GM15510 (cell line): ENCODE measurements at regions not wholly inside any gene's neighbourhood (a gene's known extent, or its start where the extent isn't known, plus 50 kb on each side); places are given as distances from the start of the nearest gene placed in this dataset.

Source experiments
- POLR2A ChIP-seq: IDR thresholded peaks from 3 replicates; pipeline ENCODE4 v1.6.1; 2011; ENCODE audit warnings: borderline replicate concordance; ENCODE audit not compliant: insufficient read length; ENCODE audit errors: extremely low read depth

DNA sequence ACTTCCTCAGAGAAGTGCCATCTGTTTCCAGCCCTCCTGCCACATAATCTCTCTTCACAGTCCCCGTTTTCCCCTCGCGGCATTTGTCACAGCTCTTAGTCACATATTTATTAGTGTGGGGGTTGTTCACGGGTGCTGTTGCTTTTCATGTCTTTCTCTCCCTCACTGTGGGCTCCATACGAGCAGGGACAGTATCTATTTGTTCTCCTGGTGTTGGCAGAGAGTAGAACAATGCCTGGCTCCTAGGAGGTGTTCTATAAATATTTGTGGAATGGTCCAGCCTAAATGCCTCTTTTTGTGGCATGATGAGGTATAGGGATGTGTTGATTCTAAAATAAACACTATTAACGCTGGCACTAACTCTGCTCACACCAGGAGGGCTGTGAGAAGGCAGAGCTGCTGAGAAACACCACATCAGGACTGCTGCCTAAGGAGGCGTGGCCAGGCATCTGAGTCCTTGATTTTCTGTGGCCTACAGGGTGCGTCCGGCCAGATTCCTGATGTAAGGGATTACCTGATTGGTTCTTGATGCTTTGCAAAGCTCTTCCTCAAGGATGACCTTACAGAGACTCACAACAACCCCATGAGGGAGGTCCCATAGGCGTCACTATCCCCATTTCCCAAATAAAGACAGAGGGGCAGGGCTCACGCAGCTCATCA lies 219.8 kb upstream of the ARID1B start:
- no peak for TF ChIP-seq POLR2A

DNA sequence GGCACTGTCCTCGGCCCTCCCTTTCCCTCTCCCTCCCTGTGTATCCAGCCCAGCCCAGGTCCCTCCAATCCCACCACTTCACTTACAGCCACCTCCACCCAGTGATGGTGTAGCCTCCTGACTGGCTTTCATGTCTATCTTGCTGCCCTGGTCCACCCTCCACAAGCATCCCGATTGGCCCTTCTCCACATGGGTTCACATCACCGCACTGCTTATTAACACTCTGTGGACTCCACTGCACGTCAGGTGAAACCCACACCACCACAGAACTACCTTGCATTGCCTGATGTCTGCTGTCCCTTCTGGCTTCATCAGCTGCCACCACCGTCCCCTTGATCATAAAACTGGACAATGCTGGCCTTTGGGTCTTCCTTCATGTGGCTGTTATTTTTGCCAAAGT lies 220.4 kb upstream of the ARID1B start:
- no peak for TF ChIP-seq POLR2A

DNA sequence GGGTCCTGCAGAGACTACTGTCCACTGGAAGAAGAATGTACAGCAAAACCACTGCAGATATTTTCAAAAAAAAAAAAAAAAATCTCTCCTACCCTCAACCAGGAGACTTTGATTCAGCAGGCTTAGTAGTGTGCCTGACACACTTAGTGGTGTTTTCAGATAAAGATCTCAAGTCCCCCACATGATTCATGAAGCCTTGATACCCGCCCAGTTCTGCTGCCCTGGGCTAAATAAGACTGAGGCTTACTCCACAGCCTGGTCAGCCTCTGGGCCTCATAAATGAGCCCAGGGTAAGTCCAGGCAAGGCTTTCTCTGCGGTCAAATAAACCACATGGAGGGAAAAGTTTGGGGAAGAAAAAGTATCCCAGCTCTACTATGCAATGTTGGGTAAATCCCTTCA lies 222.1 kb upstream of the ARID1B start:
- TF ChIP-seq POLR2A: no peak

DNA sequence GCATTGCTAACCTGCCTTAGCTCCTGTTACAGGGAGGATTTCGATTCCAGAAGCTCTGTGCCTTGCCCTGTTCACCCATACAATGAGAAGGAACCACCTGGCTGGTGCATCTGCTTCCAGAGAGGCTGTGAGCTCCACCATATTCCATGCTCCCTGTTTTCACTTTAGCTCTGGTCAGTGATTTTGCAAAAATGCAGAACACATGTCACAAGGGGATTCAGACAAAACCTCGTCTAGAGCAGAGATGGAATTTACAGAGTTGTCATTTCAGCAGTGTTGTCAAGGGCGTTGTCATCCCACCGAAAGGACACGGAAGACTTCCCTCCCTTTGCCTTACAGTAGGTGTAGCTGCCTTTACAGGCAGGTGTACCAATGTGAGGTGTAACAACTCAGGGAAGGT lies 223.0 kb upstream of the ARID1B start:
- TF ChIP-seq POLR2A: no peak

DNA sequence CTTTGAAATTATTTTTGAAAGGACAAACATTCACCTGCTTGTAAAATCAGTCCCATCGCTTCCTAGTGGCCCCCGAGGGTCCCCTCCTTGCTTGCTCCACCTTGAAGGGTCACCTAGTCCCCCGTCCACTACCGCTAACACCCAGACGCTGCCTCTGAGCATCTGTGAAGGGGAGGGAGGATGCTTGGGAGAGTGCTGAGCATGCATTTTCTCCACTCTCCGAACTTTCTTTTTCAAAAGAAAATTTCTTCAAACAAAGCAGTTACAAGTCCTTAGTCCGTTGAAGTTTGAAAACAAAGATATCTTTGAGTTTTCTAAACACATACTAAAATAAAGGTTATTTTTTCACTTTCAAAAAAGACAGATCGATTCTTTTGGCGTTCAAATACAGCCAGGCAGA lies 224.3 kb upstream of the ARID1B start:
- TF ChIP-seq POLR2A: no peak

DNA sequence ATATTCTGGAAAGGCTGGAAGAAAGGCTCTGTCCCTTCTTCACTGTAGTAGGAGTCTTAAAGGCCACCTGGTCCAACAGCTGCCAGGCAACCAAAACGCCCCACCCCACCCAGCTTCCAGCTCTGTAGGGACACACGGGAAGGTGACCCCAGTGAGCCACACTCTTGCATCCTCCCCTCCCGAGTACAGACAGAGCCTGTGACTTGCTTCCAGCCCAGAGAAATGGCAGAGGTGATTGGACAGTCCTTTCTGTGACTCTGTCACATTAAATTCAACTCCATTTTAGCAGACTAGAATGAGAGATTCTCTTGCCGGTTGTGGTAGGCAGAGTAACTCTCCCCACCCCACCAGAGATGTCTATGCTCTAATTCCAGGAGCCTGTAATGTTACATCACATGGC lies 226.2 kb upstream of the ARID1B start:
- TF ChIP-seq POLR2A: no peak

DNA sequence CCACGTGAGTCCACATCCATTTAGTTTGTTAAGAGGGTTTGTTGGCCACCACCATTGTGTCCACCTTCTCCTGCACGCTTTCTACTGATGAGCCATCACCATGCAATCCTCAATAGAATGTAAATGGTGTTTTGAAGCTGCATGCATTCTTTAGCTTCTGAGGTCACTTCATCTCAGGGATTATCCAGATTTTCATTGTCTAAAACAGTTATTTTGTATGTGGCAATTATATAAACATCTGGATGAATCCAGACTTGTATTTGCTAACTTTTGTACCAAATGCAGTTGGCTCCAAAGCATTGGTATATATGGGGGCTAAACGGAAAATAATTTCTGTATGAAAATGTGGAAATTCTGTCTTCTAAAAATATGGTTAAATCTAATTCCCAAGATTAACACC lies 231.2 kb upstream of the ARID1B start:
- no peak for TF ChIP-seq POLR2A

DNA sequence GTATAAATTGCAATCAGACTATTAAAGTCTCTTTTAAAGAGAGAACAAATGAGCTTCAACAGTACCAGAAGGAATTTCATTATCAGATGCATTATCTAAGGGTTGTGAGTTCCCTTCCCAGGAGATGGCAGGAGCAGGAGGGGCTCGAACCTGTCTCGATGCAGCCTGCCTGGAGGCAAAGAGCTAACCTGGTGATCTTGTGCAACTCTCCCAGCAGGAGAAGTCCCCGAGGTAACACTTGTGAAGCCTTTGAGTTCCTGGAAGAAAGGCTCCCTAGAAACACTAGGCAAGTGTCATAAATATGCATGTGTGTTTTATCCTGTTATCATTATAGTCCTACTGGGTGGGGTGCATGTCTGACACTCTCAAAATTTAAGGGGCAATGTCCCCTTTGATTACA lies 232.2 kb upstream of the ARID1B start:
- TF ChIP-seq POLR2A: no peak

DNA sequence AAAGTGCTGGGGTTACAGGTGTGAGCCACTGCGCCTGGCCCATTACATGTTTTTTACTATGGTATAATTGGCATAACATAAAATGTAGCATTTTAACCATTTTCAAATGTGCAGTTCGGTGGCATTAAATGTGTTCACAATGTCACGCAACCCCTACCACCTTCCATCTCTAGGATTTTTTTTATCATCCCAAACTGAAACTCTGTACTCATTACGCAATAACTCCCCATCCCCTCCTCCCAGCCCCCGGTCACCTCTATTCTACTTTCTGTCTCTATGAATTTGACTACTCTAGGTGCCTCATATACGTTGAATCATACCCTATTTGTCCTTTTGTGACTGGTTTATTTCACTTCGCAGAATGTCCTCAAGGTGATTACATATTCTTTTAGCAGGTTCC lies 233.1 kb upstream of the ARID1B start:
- TF ChIP-seq POLR2A: no peak

DNA sequence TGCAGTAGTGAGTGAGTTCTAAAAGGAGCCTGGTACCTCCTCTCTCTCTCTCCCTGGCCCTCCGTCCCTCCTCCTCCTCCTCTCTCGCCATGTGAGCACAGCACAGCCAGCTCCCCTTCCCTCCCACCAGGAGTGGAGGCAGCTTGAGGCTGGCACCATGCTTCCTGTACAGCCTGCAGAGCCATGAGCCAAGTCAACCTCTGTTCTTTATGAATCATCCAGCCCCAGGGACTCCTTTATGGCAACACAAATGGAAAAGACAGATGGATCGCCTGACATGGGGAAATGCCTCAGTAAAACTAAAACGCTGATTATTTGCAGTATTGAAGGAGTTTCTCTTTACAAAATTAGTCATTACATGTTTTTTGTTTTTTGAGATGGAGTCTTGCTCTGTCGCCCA lies 233.7 kb upstream of the ARID1B start:
- no peak for TF ChIP-seq POLR2A

DNA sequence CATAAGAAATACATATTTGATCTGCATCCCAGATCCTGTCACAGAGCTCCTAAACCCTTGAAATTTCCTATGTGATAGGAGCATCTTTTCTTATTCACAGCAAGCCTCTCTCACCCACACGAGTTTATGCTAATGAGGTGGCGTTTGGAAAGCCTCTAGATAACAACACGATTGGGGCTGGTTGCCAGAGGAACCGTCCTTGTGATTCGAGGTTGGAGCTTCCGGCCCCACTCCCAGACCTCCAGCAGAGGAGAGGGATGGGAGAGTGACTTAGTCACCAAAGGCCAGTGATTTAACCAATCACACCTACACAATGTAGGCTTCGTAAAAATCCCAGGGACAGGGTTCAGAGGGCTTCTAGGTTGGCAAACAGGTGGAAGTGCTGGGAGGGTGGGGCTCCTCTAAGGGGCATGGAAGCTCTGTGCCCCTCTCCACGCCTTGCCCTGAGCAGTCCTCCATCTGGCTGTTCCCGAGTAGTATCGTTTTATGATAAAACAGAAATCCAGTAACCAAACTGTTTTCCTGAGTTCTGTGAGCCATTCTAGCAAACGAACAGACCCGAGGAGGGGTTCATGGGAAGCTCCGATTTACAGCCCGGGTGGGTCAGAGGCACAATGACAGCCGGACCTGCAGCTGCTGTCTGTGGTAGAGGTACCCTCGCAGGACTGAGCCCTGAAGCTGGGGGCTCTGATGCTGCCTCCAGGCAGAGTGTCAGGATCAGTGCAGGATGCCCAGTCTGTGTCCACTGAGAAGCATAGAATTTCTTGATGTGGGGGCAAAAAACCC lies 238.1 kb upstream of the ARID1B start:
- no peak for TF ChIP-seq POLR2A

DNA sequence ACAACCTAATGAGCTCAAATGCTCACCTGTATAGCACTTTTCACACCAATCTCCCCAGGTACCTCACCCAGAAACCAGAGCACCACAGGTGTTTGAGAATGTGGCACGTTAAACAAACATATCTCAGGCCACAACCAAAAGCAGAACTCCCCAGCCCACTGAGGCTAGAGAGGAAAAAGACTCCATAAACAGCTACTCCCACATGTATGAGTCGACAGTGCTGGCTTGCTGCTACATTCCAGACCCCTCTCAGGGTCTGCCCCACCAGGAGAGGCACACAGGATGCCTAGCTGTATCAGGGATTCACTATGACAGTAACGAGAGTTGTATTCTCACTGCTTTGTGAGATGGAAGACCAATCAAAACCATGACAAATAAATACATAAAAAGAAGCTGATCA lies 242.6 kb upstream of the ARID1B start:
- no peak for TF ChIP-seq POLR2A

DNA sequence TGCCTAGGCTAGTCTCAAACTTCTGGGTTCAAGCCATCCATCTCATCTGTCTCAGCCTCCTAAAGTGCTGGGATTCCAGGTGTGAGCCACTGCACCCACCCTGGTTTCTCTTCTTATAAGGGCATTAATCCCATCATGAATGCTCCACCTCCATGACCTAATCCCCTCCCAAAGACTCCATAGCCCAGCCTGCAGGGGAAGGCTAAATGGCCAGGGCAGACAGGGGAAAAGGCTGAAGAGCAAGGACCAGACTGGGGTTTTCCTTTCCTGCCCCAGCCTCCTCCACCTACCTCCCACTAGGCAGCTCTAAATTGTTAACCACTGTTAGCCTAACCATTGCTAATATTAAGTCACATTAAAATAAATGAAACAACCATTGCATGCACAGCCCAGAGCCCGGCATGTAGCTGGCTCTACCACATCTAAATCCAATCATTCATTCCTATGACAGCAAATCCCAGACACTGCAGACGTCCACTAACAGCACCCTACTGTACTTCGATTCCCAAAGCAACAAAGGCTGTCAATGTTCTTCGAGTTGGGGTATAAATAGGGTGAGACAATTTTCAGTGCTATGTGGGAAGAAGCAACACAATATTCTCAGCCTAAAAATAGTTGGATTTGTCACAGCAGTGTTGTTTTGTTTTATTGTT lies 243.2 kb upstream of the ARID1B start:
- TF ChIP-seq POLR2A: no peak

DNA sequence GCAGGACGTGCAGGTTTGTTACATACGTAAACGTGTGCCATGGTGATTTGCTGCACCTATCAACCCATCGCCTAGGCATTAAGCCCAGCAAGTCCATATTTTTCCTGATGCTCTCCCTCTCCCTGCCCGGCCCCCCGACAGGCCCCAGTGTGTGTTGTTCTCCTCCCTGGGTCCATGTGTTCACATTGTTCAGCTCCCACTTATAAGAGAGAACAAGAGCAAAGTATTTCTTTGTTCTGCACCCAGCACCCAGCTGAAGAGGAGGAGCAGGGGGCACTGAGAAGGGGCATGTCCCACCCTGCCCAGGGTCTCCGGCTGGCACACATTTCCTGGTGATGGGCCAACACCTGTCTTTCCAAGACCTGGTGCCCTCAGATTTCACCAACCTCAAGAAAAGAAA lies 251.1 kb upstream of the ARID1B start:
- no peak for TF ChIP-seq POLR2A

DNA sequence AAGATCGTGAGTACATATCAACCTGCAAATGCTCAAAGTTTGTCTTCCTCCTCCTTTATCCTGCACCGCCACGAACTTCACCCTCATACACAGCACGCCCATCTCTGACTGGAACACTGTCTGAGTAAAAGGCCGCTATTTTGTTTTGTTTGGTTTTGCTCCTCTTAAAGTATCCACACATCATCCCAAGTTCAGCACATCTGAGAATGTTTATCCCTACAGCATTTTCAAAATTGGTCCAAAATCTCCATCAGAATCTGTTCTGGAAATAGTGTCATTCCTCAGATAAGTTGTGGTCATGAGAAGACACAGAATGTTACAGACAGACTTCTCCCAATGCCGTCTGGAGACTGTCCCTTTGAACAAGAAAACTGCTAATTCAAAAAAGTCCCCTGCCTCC lies 251.6 kb upstream of the ARID1B start:
- no peak for TF ChIP-seq POLR2A

DNA sequence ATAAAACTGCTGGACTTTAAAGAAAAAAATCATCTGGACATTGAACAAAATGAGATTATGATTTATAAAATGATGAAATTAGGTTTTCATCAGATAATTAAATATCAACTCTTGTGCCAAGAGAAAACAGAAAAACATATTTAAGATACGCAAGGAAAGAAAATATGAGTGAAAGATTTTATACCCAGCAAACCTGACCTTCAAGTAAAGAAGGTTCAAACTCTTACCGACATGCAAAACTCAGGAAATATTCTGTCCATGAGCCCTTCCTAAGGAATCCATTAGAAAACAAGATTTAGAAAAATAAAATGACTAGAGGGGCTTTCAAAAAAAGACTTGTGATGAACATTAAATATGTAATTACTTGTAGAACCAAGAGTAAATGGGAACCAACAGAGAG lies 257.2 kb upstream of the ARID1B start:
- no peak for TF ChIP-seq POLR2A
